Muscle of back (tissue), 3 donors: ENCODE measurements at regions not wholly inside any gene's neighbourhood (a gene's known extent, or its start where the extent isn't known, plus 50 kb on each side); places are given as distances from the start of the nearest gene placed in this dataset.

Experiments
- DNase-seq, 3 donors: peaks; one replicate each; pipeline versions ENCODE4 v3.0.0 to v3.0.0-alpha.2; 2013

DNA sequence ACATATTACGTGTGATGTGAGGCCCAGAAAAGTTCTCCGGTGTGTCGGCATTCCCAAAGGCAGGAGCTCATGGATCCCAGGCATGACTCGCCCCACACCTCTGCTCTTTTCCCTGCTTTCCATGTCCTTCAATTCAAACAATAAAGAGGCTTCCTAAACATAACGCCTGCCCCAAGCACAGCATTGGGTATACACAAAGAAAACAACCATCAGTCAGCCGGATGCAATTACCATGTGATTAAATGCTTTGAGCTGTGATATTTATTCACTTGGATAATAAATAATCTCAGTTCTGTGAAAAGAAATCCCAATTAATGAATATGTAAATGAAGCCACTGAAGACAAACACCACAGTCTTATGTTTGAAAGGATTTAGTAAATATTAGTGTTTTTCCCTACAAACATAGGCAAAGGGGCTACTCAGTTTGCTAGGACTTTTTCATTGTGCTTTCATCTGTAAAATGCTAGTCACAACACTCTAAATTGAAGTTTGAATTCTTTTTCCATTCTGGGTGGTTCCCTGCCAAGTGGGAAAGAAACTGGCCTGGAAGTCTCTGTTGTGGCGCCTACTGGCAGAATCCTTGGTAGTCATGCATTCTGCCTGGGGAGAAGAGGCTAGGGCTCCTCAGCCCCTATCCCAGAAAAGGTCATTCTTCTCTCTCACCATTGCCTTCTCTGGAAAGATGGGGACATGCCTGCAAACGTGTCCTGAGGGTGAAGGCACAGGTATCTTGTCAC is 144.7 kb downstream of the COL6A3 start:
- DNase-seq = no peak

DNA sequence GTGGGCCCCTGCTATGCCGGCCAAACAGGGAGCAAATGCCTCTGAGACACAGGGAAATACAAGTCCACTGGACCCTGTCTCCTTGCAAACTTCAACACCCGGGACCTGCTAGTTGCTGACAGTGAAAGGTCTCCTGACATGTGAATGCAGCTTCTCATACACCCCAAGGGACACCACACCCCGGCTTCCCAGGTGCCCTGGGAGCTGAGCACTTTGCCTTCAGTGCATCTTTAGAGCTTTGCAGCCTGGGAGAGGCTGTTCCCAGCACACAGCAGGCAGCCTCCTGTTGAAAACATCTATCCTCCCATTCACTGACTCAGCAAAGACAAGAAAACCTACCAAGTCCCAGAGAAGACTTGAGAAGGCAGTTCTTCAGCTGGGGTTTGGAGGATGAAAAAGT is 143.4 kb downstream of the COL6A3 start:
- no peak for DNase-seq

DNA sequence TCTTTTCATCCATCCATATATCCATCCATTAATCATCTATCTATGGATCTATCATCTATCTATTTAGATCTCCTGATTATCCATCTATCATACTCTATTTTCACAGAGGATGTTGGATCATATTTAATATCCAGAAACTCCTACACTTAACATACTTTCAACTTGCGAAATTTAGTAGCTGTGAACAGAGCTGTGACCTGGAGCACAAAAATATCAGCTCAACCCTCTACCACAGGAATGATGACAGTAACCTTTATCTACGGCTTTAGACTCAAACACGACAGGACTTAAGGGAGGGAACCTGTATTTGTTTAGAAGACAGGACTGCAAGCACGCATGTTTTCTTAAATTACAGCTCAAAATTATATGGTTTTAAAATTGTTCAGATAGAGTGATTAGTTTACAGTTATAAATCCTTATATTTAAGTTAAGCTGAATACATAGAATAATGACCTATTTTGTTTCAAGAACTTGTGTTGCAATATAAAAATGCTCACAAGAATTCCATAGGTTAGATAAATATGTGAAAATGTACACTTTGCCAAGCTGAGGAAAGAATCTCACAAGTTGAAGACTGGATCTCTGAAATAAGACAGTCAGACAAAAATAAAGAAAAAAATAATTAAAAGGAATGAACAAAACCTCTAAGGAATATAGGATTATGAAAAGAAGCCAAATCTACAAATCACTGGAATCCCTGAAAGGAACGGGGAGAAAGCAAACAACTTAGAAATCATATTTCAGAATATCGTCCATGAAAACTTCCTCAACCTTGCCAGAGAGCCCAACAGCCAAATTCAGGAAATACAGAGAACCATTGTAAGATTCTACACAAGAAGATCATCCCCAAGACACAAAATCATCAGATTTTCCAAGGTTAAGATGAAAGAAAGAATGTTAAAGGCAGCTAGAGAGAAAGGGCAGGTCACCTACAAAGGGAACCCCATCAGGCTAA is 142.0 kb downstream of the COL6A3 start:
- DNase-seq = peak in 1 of 3 donors; percentile 66
